ENCODE measurements at regions not wholly inside any gene's neighbourhood (a gene's known extent, or its start where the extent isn't known, plus 50 kb on each side); places are given as distances from the start of the nearest gene placed in this dataset.

DNA sequence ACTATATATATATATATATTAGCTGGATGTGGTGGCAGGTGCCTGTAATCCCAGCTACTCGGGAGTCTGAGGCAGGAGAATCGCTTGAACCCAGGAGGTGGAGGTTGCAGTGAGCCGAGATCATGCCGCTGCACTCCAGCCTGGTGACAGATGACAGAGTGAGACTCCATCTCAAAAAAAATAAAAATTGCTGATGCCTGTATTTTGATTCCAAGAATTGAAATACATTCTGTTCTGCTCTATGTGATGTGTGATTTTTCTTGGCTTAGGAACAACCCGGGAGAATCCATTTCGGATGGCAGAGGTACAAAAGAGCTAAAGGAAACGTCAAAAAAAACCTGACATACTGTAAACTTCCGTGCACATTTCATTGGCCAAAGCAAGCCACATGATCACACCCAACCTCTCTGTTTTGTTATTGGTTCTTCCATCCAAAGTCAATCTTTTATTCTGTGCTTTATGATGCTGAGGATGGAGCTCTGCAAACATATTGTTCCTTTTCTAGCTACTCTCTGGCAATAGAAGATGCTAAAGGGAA, 478.1 kb upstream of the MAP2 start:
- TF ChIP-seq, protein P1, sequence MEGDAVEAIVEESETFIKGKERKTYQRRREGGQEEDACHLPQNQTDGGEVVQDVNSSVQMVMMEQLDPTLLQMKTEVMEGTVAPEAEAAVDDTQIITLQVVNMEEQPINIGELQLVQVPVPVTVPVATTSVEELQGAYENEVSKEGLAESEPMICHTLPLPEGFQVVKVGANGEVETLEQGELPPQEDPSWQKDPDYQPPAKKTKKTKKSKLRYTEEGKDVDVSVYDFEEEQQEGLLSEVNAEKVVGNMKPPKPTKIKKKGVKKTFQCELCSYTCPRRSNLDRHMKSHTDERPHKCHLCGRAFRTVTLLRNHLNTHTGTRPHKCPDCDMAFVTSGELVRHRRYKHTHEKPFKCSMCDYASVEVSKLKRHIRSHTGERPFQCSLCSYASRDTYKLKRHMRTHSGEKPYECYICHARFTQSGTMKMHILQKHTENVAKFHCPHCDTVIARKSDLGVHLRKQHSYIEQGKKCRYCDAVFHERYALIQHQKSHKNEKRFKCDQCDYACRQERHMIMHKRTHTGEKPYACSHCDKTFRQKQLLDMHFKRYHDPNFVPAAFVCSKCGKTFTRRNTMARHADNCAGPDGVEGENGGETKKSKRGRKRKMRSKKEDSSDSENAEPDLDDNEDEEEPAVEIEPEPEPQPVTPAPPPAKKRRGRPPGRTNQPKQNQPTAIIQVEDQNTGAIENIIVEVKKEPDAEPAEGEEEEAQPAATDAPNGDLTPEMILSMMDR (IDR thresholded peaks at IDR 0.05): no peak
- no peak for TF ChIP-seq POLR2A (IDR thresholded peaks at IDR 0.05)
